Stomach (tissue), 8 donors: ENCODE measurements at regions not wholly inside any gene's neighbourhood (a gene's known extent, or its start where the extent isn't known, plus 50 kb on each side); places are given as distances from the start of the nearest gene placed in this dataset.

Experiments
- DNase-seq, 2 donors: peaks; one replicate each; pipeline versions ENCODE4 v3.0.0 to v3.0.0-alpha.2; 2013 to 2019
- H3K27ac ChIP-seq, 5 donors: fragments of 200-600 bp in 4 of 5; sonication (generic) in 4 of 5; one replicate each; pipeline ENCODE4 v1.5.1; 2013 to 2019; ENCODE audit warnings: mild to moderate bottlenecking in 1 of 5, moderate library complexity in 1 of 5
- H3K27me3 ChIP-seq, 3 donors: fragments of 200-600 bp; sonication (generic); one replicate each; pipeline ENCODE4 v1.5.1; 2017 to 2019; ENCODE audit warnings: mixed run types in 1 of 3
- H3K36me3 ChIP-seq, 4 donors: fragments of 200-600 bp; sonication (generic); 1 replicate in 3 of 4; 2 replicates in 1 of 4; pipeline ENCODE4 v1.5.1; 2016 to 2019
- H3K4me1 ChIP-seq, 4 donors: fragments of 200-600 bp; sonication (generic); one replicate each; pipeline ENCODE4 v1.5.1; 2016 to 2019
- H3K4me3 ChIP-seq, 4 donors: fragments of 200-600 bp; sonication (generic) in 3 of 4; one replicate each; pipeline ENCODE4 v1.5.1; 2016 to 2019; ENCODE audit warnings: mild to moderate bottlenecking in 1 of 4
- H3K9me3 ChIP-seq, 4 donors: fragments of 200-600 bp; sonication (generic); one replicate each; pipeline ENCODE4 v1.5.1; 2016 to 2019
- CTCF ChIP-seq, 7 experiments: fragments of 450-650 bp in 4 of 7; fragments of 200-600 bp in 3 of 7; sonication (generic) in 3 of 7; IDR thresholded peaks; one replicate each; pipeline ENCODE4 v1.5.1; 2016 to 2019; ENCODE audit warnings: antibody characterized with exemption in 7 of 7, control low read depth in 2 of 7, mild to moderate bottlenecking in 1 of 7
- EP300 ChIP-seq: sonication (generic); formaldehyde crosslinking; IDR thresholded peaks from one replicate; pipeline ENCODE4 v1.6.1; 2017; ENCODE audit warnings: antibody characterized with exemption
- POLR2A ChIP-seq, 4 donors: fragments of 450-650 bp; IDR thresholded peaks; one replicate each; pipeline ENCODE4 v1.6.1; 2016; ENCODE audit warnings: antibody characterized with exemption in 4 of 4, control low read depth in 2 of 4, mild to moderate bottlenecking in 1 of 4, moderate library complexity in 1 of 4
- POLR2AphosphoS5 ChIP-seq, 3 donors: sonication (generic); formaldehyde crosslinking; IDR thresholded peaks; one replicate each; pipeline ENCODE4 v1.6.1; 2016; ENCODE audit warnings: antibody characterized with exemption in 3 of 3
- WGBS, 5 donors: extraction: QIAGEN DNeasy Blood & Tissue Kit in 3 of 5; methylation state at CpG; one replicate each; pipeline versions ENCODE4 v1.1.5 to v1.1.7; 2013 to 2018; 5-methylcytosine and 5-hydroxymethylcytosine counted together
- intact Hi-C: fragments of 100-400 bp; cut with DNase I; formaldehyde crosslinking; loops from one replicate; pipeline ENCODE4 v1.15.1; 2023; ENCODE audit warnings: low total_unique reads
- donor health status: healthy with polysubstance abuse.
- donor health status: Bipolar disorder and iron deficiency.
- donor health status: healthy.

GRCh38 chr10:109126541-109126940 lies 796.8 kb downstream of the XPNPEP1 start:
- TF ChIP-seq CTCF (IDR thresholded peaks at IDR 0.05), result no peak
- no peak for TF ChIP-seq POLR2AphosphoS5 (IDR thresholded peaks at IDR 0.05)
- Histone ChIP-seq H3K27me3 (no peaks in the 10 kb centered on the region), H3K4me3 (no peak overlapping the region), H3K9me3 (no peaks in the 10 kb centered on the region), H3K27ac (no peak overlapping the region), H3K4me1 (no peaks in the 10 kb centered on the region), H3K36me3 (no peaks in the 10 kb centered on the region)
- no peak for DNase-seq
- 70 to 80% (median 71%) methylated on average over 3 of the region's 3 CpGs for WGBS, 5 donors
- intact Hi-C loops, result no loop called here

- no peaks in the 10 kb centered on the region for H3K9me3 ChIP-seq
- no peaks in the 10 kb centered on the region for H3K27me3 ChIP-seq
- H3K4me1 ChIP-seq, result no peaks in the 10 kb centered on the region
- H3K27ac ChIP-seq, result no peak overlapping the region
- no peaks in the 10 kb centered on the region for H3K36me3 ChIP-seq
- TF ChIP-seq POLR2AphosphoS5 (IDR thresholded peaks at IDR 0.05) (no peak), POLR2A (IDR thresholded peaks at IDR 0.05) (no peak), EP300 (no peak), CTCF (IDR thresholded peaks at IDR 0.05) (no peak)
- intact Hi-C loops, result no loop called here
- no peak overlapping the region for H3K4me3 ChIP-seq
- 49 to 66% (median 54%) methylated on average over 1 of the region's 1 CpG for whole genome bisulfite sequencing, 5 donors
- DNase-seq, result peak in 1 of 2 donors; percentile 6
Measured at GRCh38 chr10:109126016-109126415, 797.3 kb downstream of the XPNPEP1 start.

GRCh38 chr10:109115179-109115578 lies 808.1 kb downstream of the XPNPEP1 start:
- DNase-seq, result no peak
- intact Hi-C loops, result no loop called here
- Histone ChIP-seq H3K4me1 (no peaks in the 10 kb centered on the region), H3K9me3 (peaks cover 0 to 26% (median 22%) of the 10 kb centered on the region in 4 donors), H3K36me3 (no peaks in the 10 kb centered on the region), H3K4me3 (no peak overlapping the region), H3K27me3 (no peaks in the 10 kb centered on the region), H3K27ac (no peak overlapping the region)
- 59 to 80% (median 77%) methylated on average over 2 of the region's 2 CpGs for WGBS, 5 donors
- no peak for TF ChIP-seq EP300
- TF ChIP-seq POLR2AphosphoS5 (IDR thresholded peaks at IDR 0.05), result no peak
- no peak for TF ChIP-seq CTCF (IDR thresholded peaks at IDR 0.05)
- TF ChIP-seq POLR2A (IDR thresholded peaks at IDR 0.05), result no peak

- Histone ChIP-seq H3K36me3 (no peaks in the 10 kb centered on the region), H3K27ac (no peak overlapping the region), H3K9me3 (peaks cover 0 to 26% (median 22%) of the 10 kb centered on the region in 4 donors), H3K4me1 (no peaks in the 10 kb centered on the region), H3K4me3 (no peak overlapping the region), H3K27me3 (no peaks in the 10 kb centered on the region)
- 78 to 92% (median 84%) methylated on average over 2 of the region's 2 CpGs for WGBS, 5 donors
- no peak for DNase-seq
- TF ChIP-seq EP300 (no peak), POLR2A (IDR thresholded peaks at IDR 0.05) (no peak), POLR2AphosphoS5 (IDR thresholded peaks at IDR 0.05) (no peak), CTCF (IDR thresholded peaks at IDR 0.05) (no peak)
- intact Hi-C loops, result no loop called here
Measured at GRCh38 chr10:109114579-109114978, 808.7 kb downstream of the XPNPEP1 start.

GRCh38 chr10:109106604-109107003 lies 816.7 kb downstream of the XPNPEP1 start:
- Histone ChIP-seq H3K36me3 (no peaks in the 10 kb centered on the region), H3K4me3 (no peak overlapping the region), H3K4me1 (no peaks in the 10 kb centered on the region), H3K27ac (no peak overlapping the region), H3K9me3 (no peaks in the 10 kb centered on the region), H3K27me3 (no peaks in the 10 kb centered on the region)
- TF ChIP-seq POLR2A (IDR thresholded peaks at IDR 0.05) (no peak), POLR2AphosphoS5 (IDR thresholded peaks at IDR 0.05) (no peak), CTCF (IDR thresholded peaks at IDR 0.05) (no peak), EP300 (no peak)
- no peak for DNase-seq
- intact Hi-C loops, result no loop called here
